ENCODE measurements at regions not wholly inside any gene's neighbourhood (a gene's known extent, or its start where the extent isn't known, plus 50 kb on each side); places are given as distances from the start of the nearest gene placed in this dataset.

GRCh38 chr11:120007144-120007543 is 130.8 kb downstream of the TRIM29 start:
- Histone ChIP-seq H3K4me1 (ENCODE audit: low read length) (no peaks in the 10 kb centered on the region), H3K4me2 (ENCODE audit: low read length) (no peak overlapping the region), H4K20me1 (ENCODE audit: insufficient read depth, low read length) (no peaks in the 10 kb centered on the region), H2AFZ (ENCODE audit: low read depth, low read length) (no peak overlapping the region), H3K9ac (ENCODE audit: low read length) (no peak overlapping the region), H3K4me3 (ENCODE audit: low read length) (no peak overlapping the region), H3K27me3 (ENCODE audit: low read depth, low read length) (peaks cover 55% of the 10 kb centered on the region), H3K9me3 (ENCODE audit: insufficient read depth, low read length) (no peaks in the 10 kb centered on the region), H3K27ac (ENCODE audit: low read length) (no peak overlapping the region), H3K79me2 (ENCODE audit: low read length) (no peaks in the 10 kb centered on the region), H3K36me3 (replicated peaks; ENCODE audit: low read depth, low read length) (no peaks in the 10 kb centered on the region)
- TF ChIP-seq EZH2phosphoT487 (IDR thresholded peaks at IDR 0.05; ENCODE audit: low read depth): no peak
- no peak for TF ChIP-seq CTCF (IDR thresholded peaks at IDR 0.05; ENCODE audit: low read depth, low read length)

- H3K27ac ChIP-seq (ENCODE audit: low read length): no peak overlapping the region
- no peaks in the 10 kb centered on the region for H3K9me3 ChIP-seq (ENCODE audit: insufficient read depth, low read length)
- H3K9ac ChIP-seq (ENCODE audit: low read length): no peak overlapping the region
- H3K4me3 ChIP-seq (ENCODE audit: low read length): no peak overlapping the region
- peaks cover 37% of the 10 kb centered on the region for H3K27me3 ChIP-seq (ENCODE audit: low read depth, low read length)
- H3K36me3 ChIP-seq (replicated peaks; ENCODE audit: low read depth, low read length): no peaks in the 10 kb centered on the region
- H4K20me1 ChIP-seq (ENCODE audit: insufficient read depth, low read length): no peaks in the 10 kb centered on the region
- H3K79me2 ChIP-seq (ENCODE audit: low read length): no peaks in the 10 kb centered on the region
- no peak overlapping the region for H3K4me2 ChIP-seq (ENCODE audit: low read length)
- no peak overlapping the region for H2AFZ ChIP-seq (ENCODE audit: low read depth, low read length)
- TF ChIP-seq CTCF (IDR thresholded peaks at IDR 0.05; ENCODE audit: low read depth, low read length) (no peak), EZH2phosphoT487 (IDR thresholded peaks at IDR 0.05; ENCODE audit: low read depth) (no peak)
- H3K4me1 ChIP-seq (ENCODE audit: low read length): peaks cover 7% of the 10 kb centered on the region; the same call in 1 of the 2 replicates
These were observed 133.2 kb downstream of the TRIM29 start for GRCh38 chr11:120004723-120005122.

DNA sequence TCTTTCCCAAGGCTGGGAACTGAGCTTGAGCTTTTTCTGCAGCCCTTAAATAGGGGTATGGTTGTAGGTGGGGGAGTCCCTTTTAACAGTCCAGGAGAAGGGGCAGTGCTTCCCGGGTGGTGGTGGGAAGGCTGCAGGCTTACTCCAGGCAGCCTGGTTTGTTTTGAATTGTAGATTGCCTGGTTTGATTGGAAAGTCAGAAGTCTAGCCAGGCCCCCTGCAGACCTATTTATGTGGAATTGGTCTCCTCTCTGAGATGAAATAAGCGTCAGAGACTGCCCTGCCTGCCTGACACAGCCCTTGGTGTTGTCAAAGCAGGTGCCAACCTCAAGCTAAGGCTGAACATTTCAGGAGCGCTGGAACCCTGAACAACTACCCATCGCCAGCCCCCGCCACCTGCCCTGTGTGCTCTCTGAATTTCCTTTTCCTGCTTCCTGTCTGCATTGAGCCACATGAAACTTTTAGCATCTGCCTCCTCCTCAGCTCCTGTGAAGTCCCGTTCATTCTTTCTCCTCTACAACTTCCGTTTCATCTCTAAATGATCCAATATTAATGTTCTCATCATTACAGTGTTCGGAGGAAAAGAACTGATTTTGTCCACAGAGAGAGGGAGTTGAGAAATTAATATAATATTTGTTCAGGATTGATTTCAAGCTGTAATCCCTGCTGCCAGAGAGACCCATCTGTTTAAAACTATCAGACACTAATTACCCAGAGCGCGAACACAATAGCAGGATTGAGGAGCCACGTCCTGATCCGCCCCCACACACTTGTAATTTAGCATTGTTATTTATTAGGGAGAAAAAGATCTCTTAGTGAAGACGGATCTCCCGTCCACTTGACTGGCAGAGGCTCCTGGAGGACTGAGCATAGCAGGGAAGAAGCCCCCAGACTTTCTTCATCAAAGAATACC is 136.5 kb downstream of the TRIM29 start:
- no peak overlapping the region for H3K27ac ChIP-seq (ENCODE audit: low read length)
- no peaks in the 10 kb centered on the region for H3K36me3 ChIP-seq (replicated peaks; ENCODE audit: low read depth, low read length)
- no peaks in the 10 kb centered on the region for H4K20me1 ChIP-seq (ENCODE audit: insufficient read depth, low read length)
- peaks cover 7% of the 10 kb centered on the region; the same call in 1 of the 2 replicates for H3K4me1 ChIP-seq (ENCODE audit: low read length)
- H3K27me3 ChIP-seq (ENCODE audit: low read depth, low read length): peaks cover 19% of the 10 kb centered on the region
- TF ChIP-seq EZH2phosphoT487 (IDR thresholded peaks at IDR 0.05; ENCODE audit: low read depth) (no peak), CTCF (IDR thresholded peaks at IDR 0.05; ENCODE audit: low read depth, low read length) (no peak)
- H2AFZ ChIP-seq (ENCODE audit: low read depth, low read length): no peak overlapping the region
- no peaks in the 10 kb centered on the region for H3K9me3 ChIP-seq (ENCODE audit: insufficient read depth, low read length)
- H3K9ac ChIP-seq (ENCODE audit: low read length): no peak overlapping the region
- H3K4me3 ChIP-seq (ENCODE audit: low read length): no peak overlapping the region
- H3K4me2 ChIP-seq (ENCODE audit: low read length): peak overlapping the region; percentile 20; the same call in 1 of the 2 replicates
- H3K79me2 ChIP-seq (ENCODE audit: low read length): no peaks in the 10 kb centered on the region

- peak; percentile 40 for TF ChIP-seq CTCF (IDR thresholded peaks at IDR 0.05; ENCODE audit: low read depth, low read length)
- no peak for TF ChIP-seq EZH2phosphoT487 (IDR thresholded peaks at IDR 0.05; ENCODE audit: low read depth)
- H3K4me2 ChIP-seq (ENCODE audit: low read length): no peak overlapping the region
- H3K4me1 ChIP-seq (ENCODE audit: low read length): peaks cover 7% of the 10 kb centered on the region; the same call in 1 of the 2 replicates
- H3K79me2 ChIP-seq (ENCODE audit: low read length): no peaks in the 10 kb centered on the region
- no peak overlapping the region for H3K4me3 ChIP-seq (ENCODE audit: low read length)
- no peaks in the 10 kb centered on the region for H3K36me3 ChIP-seq (replicated peaks; ENCODE audit: low read depth, low read length)
- H3K9me3 ChIP-seq (ENCODE audit: insufficient read depth, low read length): no peaks in the 10 kb centered on the region
- H4K20me1 ChIP-seq (ENCODE audit: insufficient read depth, low read length): no peaks in the 10 kb centered on the region
- no peak overlapping the region for H3K27ac ChIP-seq (ENCODE audit: low read length)
- H3K9ac ChIP-seq (ENCODE audit: low read length): no peak overlapping the region
- peaks cover 26% of the 10 kb centered on the region for H3K27me3 ChIP-seq (ENCODE audit: low read depth, low read length)
- no peak overlapping the region for H2AFZ ChIP-seq (ENCODE audit: low read depth, low read length)
These were observed 138.7 kb downstream of the TRIM29 start for GRCh38 chr11:119999220-119999619.
